Parathyroid adenoma (tissue), 2 donors: ENCODE measurements at regions not wholly inside any gene's neighbourhood (a gene's known extent, or its start where the extent isn't known, plus 50 kb on each side); places are given as distances from the start of the nearest gene placed in this dataset.

Experiments
- H2AFZ ChIP-seq: fragments of 300-600 bp; sonication (generic); one replicate; pipeline ENCODE4 v1.7.0; 2017; ENCODE audit warnings: antibody characterized with exemption, mild to moderate bottlenecking
- H3K27ac ChIP-seq: fragments of 300-600 bp; sonication (generic); one replicate; pipeline ENCODE4 v1.7.0; 2017
- H3K27me3 ChIP-seq: fragments of 300-600 bp; sonication (generic); one replicate; pipeline ENCODE4 v1.7.0; 2017; ENCODE audit warnings: low read length; ENCODE audit not compliant: control insufficient read depth, insufficient read depth
- H3K36me3 ChIP-seq: fragments of 300-600 bp; sonication (generic); one replicate; pipeline ENCODE4 v1.7.0; 2017; ENCODE audit warnings: low read length; ENCODE audit not compliant: control insufficient read depth, insufficient read depth
- H3K4me1 ChIP-seq: fragments of 300-600 bp; sonication (generic); one replicate; pipeline ENCODE4 v1.7.0; 2017; ENCODE audit warnings: control low read depth
- H3K4me2 ChIP-seq: fragments of 300-600 bp; sonication (generic); one replicate; pipeline ENCODE4 v1.7.0; 2017; ENCODE audit warnings: low read length
- H3K4me3 ChIP-seq: fragments of 300-600 bp; sonication (generic); one replicate; pipeline ENCODE4 v1.7.0; 2017; ENCODE audit warnings: low read depth, low read length
- H3K79me2 ChIP-seq: fragments of 300-600 bp; sonication (generic); one replicate; pipeline ENCODE4 v1.7.0; 2017; ENCODE audit warnings: control low read depth
- H3K9ac ChIP-seq: fragments of 300-600 bp; sonication (generic); one replicate; pipeline ENCODE4 v1.7.0; 2017; ENCODE audit warnings: mild to moderate bottlenecking
- H3K9me3 ChIP-seq: fragments of 300-600 bp; sonication (generic); one replicate; pipeline ENCODE4 v1.7.0; 2017; ENCODE audit warnings: low read length; ENCODE audit not compliant: control insufficient read depth
- TF ChIP-seq, protein P1 (sequence below): fragments of 300-600 bp; sonication (generic); IDR thresholded peaks from one replicate; pipeline ENCODE4 v1.7.0; 2017; ENCODE audit warnings: antibody characterized with exemption, mild to moderate bottlenecking
- donor health status: primary hyperparathyroidism.

DNA sequence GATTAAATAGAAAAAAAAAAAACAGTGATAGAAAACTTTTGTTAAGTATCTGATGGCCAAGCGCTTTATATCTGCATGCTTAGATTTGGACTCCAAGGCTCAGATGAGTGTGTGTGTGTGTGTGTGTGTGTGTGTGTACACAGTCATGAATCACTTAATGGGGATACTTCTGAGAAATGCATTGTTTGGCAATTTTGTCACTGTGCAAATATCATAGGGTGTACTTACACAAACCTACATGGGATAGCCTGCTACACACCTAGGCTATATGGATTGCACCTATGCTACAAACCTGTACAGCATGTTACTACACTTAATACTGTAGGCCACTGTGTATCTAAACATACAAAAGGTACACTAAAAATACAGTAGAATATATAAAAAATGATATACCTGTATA lies 635.6 kb upstream of the NUDT12 start:
- no peak overlapping the region for H3K9ac ChIP-seq

DNA sequence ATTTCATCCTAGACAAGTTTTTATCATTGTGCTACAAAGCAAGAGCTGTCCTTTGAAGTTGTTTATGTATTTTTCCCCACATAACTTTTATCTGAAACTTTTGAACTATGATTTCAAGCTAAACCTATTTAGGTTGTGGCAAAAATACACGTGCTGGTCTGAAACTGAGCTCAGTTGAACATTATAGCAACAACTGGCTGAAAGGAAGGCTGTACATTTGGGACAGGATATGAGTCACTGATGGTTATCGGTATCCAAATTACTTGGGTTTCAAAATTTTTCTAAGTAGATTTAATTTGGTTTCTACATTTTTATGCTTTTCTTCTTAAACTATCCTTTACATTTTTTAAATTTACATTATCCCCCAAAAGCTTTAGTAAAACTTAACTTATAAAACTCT lies 627.3 kb upstream of the NUDT12 start:
- Histone ChIP-seq H3K4me2 (no peak overlapping the region), H3K27me3 (no peaks in the 10 kb centered on the region), H3K27ac (no peak overlapping the region), H3K4me3 (no peak overlapping the region), H3K9ac (no peak overlapping the region), H3K36me3 (no peaks in the 10 kb centered on the region), H3K4me1 (no peaks in the 10 kb centered on the region), H3K9me3 (no peaks in the 10 kb centered on the region), H3K79me2 (no peaks in the 10 kb centered on the region), H2AFZ (no peak overlapping the region)
- TF ChIP-seq, protein P1, sequence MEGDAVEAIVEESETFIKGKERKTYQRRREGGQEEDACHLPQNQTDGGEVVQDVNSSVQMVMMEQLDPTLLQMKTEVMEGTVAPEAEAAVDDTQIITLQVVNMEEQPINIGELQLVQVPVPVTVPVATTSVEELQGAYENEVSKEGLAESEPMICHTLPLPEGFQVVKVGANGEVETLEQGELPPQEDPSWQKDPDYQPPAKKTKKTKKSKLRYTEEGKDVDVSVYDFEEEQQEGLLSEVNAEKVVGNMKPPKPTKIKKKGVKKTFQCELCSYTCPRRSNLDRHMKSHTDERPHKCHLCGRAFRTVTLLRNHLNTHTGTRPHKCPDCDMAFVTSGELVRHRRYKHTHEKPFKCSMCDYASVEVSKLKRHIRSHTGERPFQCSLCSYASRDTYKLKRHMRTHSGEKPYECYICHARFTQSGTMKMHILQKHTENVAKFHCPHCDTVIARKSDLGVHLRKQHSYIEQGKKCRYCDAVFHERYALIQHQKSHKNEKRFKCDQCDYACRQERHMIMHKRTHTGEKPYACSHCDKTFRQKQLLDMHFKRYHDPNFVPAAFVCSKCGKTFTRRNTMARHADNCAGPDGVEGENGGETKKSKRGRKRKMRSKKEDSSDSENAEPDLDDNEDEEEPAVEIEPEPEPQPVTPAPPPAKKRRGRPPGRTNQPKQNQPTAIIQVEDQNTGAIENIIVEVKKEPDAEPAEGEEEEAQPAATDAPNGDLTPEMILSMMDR: no peak

More for the DNA sequence above, 635.6 kb upstream of the NUDT12 start:
- Histone ChIP-seq H2AFZ (no peak overlapping the region), H3K4me1 (no peaks in the 10 kb centered on the region), H3K9me3 (no peaks in the 10 kb centered on the region), H3K4me2 (no peak overlapping the region), H3K36me3 (no peaks in the 10 kb centered on the region), H3K79me2 (no peaks in the 10 kb centered on the region), H3K4me3 (no peak overlapping the region), H3K27ac (no peak overlapping the region), H3K27me3 (no peaks in the 10 kb centered on the region)
- TF ChIP-seq, protein P1: no peak

DNA sequence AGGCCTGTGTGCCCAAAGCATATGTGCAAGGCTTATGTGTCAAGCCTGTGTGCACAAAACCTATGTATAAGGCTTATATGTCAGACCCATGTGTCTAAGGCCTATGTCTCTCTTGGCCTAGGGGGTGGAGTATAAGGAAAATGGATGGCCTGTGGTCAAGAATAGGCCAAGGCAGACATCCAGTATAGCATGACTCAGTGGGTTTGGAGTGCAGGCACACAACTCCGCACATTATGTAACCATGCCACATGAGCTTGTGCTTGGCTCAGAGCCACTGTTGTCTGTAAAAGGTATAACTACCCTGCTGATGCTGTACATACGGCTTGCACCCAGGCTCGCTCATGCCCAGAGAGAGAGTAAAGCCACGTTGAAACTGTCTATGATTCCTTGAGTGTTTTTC lies 626.4 kb upstream of the NUDT12 start:
- Histone ChIP-seq H2AFZ (no peak overlapping the region), H3K4me1 (no peaks in the 10 kb centered on the region), H3K9me3 (no peaks in the 10 kb centered on the region), H3K36me3 (no peaks in the 10 kb centered on the region), H3K9ac (no peak overlapping the region), H3K27me3 (no peaks in the 10 kb centered on the region), H3K79me2 (no peaks in the 10 kb centered on the region), H3K27ac (no peak overlapping the region), H3K4me2 (no peak overlapping the region), H3K4me3 (no peak overlapping the region)
- TF ChIP-seq, protein P1: no peak

DNA sequence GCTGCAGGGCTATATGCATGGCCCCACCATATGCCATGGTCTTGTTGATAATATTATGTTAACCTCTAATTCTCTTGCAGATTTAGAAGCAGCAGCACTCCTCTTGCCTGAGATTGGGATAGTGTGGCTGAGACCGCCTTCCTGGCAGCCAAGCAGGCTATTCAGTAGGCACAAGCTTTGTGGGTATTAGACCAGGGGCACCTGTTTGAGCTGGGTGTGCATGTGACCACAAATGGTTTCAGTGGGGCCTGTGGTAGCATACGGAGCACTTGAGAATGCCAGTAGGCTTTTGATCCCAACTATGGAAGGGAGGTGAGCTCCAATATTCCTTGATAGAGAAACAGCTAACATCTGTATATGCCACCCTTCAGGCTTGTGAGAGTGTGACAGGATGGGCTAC lies 625.1 kb upstream of the NUDT12 start:
- no peaks in the 10 kb centered on the region for H3K27me3 ChIP-seq
- H3K36me3 ChIP-seq: no peaks in the 10 kb centered on the region
- H2AFZ ChIP-seq: no peak overlapping the region
- no peaks in the 10 kb centered on the region for H3K79me2 ChIP-seq
- TF ChIP-seq, protein P1: no peak
- no peak overlapping the region for H3K27ac ChIP-seq
- no peak overlapping the region for H3K9ac ChIP-seq
- H3K4me3 ChIP-seq: no peak overlapping the region
- no peak overlapping the region for H3K4me2 ChIP-seq
- no peaks in the 10 kb centered on the region for H3K9me3 ChIP-seq
- no peaks in the 10 kb centered on the region for H3K4me1 ChIP-seq

DNA sequence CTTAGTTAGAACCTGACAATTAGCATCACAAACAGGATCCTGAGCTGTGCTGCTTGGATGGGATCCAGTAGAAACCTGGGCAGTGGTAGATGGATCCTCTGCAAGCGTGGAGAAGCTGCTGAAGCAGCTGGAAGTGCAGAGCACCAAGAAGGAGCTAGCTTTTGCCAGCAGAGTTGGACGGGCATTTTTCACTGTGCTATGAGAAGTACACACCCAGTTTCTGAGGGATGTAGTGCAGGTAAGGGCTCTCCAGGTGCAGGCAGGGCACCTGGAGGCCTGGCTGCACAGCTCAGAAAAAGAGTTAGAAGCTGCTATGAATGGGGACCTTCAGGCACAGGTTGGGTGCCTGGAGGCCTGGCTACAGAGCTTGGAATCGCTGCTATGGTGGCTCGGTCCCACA lies 623.9 kb upstream of the NUDT12 start:
- H3K9ac ChIP-seq: no peak overlapping the region
- H3K79me2 ChIP-seq: no peaks in the 10 kb centered on the region
- H3K27ac ChIP-seq: no peak overlapping the region
- H3K4me3 ChIP-seq: no peak overlapping the region
- no peaks in the 10 kb centered on the region for H3K36me3 ChIP-seq
- H3K4me1 ChIP-seq: no peaks in the 10 kb centered on the region
- H3K9me3 ChIP-seq: no peaks in the 10 kb centered on the region
- no peaks in the 10 kb centered on the region for H3K27me3 ChIP-seq
- no peak overlapping the region for H3K4me2 ChIP-seq
- H2AFZ ChIP-seq: no peak overlapping the region
- TF ChIP-seq, protein P1: no peak
